ENCODE measurements at regions not wholly inside any gene's neighbourhood (a gene's known extent, or its start where the extent isn't known, plus 50 kb on each side); places are given as distances from the start of the nearest gene placed in this dataset.

DNA sequence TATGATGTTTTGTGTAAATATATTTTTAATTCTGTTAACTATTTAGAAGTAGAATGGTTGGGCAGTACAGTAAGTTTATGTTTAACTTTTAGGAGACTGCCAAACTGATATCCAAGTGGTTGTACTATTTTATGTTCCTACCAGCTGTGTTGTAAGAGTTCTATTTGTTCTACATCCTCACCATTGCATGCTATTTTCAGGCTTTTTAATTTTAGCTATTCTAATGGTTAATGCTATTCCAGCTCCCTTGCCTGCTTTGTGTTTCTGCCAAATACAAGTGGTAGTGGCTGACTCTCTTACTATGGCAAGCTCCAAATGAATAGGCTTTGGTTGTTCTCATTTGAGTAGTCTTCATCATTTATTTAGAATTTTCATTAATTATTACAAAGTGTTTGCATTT is 476.4 kb downstream of the KIF4B start:
- POLR2A ChIA-PET, result no interaction called here
- no peak overlapping the region for H3K27ac Mint-ChIP-seq
- no peak overlapping the region for H3K4me3 Mint-ChIP-seq

DNA sequence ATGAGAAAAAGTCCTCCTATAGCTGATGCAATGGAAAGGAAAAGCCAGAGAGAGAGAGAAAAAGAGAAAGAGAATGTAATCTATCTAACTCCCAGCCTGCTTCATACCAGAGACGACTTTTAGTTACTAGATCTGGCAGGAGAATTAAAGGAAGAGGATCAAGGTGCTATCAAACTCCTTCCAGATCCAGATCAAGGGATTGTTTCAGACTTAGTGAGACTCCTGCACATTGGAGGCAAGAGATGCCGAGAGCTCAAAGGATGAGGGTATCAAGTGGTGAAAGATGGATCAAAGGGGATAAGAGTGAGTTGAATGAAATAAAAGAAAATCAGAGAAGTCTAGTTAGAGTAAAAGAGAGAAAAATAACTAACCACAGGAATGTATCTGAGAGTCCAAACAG is 478.6 kb downstream of the KIF4B start:
- ChIA-PET CTCF (no interaction called here), POLR2A (no interaction called here)
- DNase-seq (ENCODE audit: low spot score) (no peak), ATAC-seq (no peak)
- Mint-ChIP-seq H3K27me3 (ENCODE audit: low read depth) (no peaks in the 10 kb centered on the region), H3K27ac (no peak overlapping the region), H3K4me3 (no peak overlapping the region), H3K9me3 (peaks cover 6% of the 10 kb centered on the region; the same call in 1 of the 2 replicates), H3K4me1 (no peaks in the 10 kb centered on the region), H3K36me3 (no peaks in the 10 kb centered on the region)
- TF ChIP-seq, protein P1, sequence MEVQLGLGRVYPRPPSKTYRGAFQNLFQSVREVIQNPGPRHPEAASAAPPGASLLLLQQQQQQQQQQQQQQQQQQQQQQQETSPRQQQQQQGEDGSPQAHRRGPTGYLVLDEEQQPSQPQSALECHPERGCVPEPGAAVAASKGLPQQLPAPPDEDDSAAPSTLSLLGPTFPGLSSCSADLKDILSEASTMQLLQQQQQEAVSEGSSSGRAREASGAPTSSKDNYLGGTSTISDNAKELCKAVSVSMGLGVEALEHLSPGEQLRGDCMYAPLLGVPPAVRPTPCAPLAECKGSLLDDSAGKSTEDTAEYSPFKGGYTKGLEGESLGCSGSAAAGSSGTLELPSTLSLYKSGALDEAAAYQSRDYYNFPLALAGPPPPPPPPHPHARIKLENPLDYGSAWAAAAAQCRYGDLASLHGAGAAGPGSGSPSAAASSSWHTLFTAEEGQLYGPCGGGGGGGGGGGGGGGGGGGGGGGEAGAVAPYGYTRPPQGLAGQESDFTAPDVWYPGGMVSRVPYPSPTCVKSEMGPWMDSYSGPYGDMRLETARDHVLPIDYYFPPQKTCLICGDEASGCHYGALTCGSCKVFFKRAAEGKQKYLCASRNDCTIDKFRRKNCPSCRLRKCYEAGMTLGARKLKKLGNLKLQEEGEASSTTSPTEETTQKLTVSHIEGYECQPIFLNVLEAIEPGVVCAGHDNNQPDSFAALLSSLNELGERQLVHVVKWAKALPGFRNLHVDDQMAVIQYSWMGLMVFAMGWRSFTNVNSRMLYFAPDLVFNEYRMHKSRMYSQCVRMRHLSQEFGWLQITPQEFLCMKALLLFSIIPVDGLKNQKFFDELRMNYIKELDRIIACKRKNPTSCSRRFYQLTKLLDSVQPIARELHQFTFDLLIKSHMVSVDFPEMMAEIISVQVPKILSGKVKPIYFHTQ (CRISPR knock-in tag; IDR thresholded peaks at IDR 0.05), result no peak
- TF ChIP-seq, protein P2, sequence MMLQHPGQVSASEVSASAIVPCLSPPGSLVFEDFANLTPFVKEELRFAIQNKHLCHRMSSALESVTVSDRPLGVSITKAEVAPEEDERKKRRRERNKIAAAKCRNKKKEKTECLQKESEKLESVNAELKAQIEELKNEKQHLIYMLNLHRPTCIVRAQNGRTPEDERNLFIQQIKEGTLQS (CRISPR knock-in tag; conservative IDR thresholded peaks at IDR 0.05), result no peak
- TF ChIP-seq, protein P3, sequence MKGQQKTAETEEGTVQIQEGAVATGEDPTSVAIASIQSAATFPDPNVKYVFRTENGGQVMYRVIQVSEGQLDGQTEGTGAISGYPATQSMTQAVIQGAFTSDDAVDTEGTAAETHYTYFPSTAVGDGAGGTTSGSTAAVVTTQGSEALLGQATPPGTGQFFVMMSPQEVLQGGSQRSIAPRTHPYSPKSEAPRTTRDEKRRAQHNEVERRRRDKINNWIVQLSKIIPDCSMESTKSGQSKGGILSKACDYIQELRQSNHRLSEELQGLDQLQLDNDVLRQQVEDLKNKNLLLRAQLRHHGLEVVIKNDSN (CRISPR knock-in tag; IDR thresholded peaks at IDR 0.05), result no peak
- TF ChIP-seq ZNF138 (CRISPR knock-in tag; conservative IDR thresholded peaks at IDR 0.05) (no peak), CBFB (CRISPR knock-in tag; IDR thresholded peaks at IDR 0.05; ENCODE audit: low read depth) (no peak), SOX15 (CRISPR knock-in tag; IDR thresholded peaks at IDR 0.05) (no peak), CREM (CRISPR knock-in tag; IDR thresholded peaks at IDR 0.05) (no peak), ZNF219 (CRISPR knock-in tag; IDR thresholded peaks at IDR 0.05; ENCODE audit: borderline replicate concordance) (no peak), TP53 (CRISPR knock-in tag; IDR thresholded peaks at IDR 0.05) (no peak), TEAD4 (CRISPR knock-in tag; IDR thresholded peaks at IDR 0.05) (no peak), NFATC4 (CRISPR knock-in tag; IDR thresholded peaks at IDR 0.05) (no peak)

More for the DNA sequence above, 476.4 kb downstream of the KIF4B start:
- peaks cover 4% of the 10 kb centered on the region for H3K4me1 Mint-ChIP-seq
- H3K27me3 Mint-ChIP-seq (ENCODE audit: low read depth), result no peaks in the 10 kb centered on the region
- DNase-seq (ENCODE audit: low spot score) (no peak), ATAC-seq (no peak)
- peaks cover 6% of the 10 kb centered on the region; the same call in 1 of the 2 replicates for H3K9me3 Mint-ChIP-seq
- no peaks in the 10 kb centered on the region for H3K36me3 Mint-ChIP-seq
- CTCF ChIA-PET, result no interaction called here
- TF ChIP-seq, protein P4, sequence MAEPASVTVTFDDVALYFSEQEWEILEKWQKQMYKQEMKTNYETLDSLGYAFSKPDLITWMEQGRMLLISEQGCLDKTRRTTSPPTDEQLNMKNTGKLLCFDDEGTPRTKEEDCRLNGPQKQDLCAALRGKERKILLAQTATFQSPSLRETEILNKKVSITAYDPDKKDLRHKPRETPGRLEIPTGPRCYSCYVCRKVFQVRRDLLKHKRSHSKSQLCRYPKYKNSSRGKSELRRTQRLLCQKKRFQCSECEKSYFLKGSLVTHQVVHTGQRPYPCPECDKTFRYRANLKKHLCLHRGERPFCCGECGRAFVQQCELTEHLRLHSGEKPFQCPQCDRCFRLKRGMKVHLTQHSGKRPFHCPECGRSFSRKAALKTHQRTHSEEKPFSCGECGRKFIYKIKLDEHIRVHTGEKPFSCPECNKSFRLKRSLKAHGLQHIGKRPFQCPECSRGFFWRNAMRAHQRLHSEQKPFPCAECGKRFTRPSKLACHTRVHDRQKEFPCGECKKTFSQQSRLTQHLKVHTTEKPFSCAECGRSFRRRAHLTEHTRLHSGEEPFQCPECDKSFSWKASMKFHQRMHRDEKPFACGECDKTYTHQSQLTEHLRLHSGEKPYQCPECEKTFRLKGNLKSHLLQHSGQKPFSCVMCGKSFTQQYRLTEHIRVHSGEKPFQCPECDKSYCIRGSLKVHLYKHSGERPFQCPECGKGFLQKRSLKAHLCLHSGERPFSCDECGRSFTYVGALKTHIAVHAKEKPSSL (CRISPR knock-in tag; conservative IDR thresholded peaks at IDR 0.05), result no peak
- TF ChIP-seq SMAD3 (CRISPR knock-in tag; IDR thresholded peaks at IDR 0.05; ENCODE audit: borderline replicate concordance), result no peak
- no peak for TF ChIP-seq TEAD4 (CRISPR knock-in tag; IDR thresholded peaks at IDR 0.05)
- no peak for TF ChIP-seq NR1H2 (CRISPR knock-in tag; IDR thresholded peaks at IDR 0.05)
- no peak for TF ChIP-seq RELA (CRISPR knock-in tag; IDR thresholded peaks at IDR 0.05; ENCODE audit: borderline replicate concordance)
- no peak for TF ChIP-seq NFYB (CRISPR knock-in tag; conservative IDR thresholded peaks at IDR 0.05; ENCODE audit: low read depth)
- TF ChIP-seq ELF4 (CRISPR knock-in tag; IDR thresholded peaks at IDR 0.05; ENCODE audit: low read depth), result no peak
- TF ChIP-seq JUN (CRISPR knock-in tag; IDR thresholded peaks at IDR 0.05), result no peak
- TF ChIP-seq, protein P5, sequence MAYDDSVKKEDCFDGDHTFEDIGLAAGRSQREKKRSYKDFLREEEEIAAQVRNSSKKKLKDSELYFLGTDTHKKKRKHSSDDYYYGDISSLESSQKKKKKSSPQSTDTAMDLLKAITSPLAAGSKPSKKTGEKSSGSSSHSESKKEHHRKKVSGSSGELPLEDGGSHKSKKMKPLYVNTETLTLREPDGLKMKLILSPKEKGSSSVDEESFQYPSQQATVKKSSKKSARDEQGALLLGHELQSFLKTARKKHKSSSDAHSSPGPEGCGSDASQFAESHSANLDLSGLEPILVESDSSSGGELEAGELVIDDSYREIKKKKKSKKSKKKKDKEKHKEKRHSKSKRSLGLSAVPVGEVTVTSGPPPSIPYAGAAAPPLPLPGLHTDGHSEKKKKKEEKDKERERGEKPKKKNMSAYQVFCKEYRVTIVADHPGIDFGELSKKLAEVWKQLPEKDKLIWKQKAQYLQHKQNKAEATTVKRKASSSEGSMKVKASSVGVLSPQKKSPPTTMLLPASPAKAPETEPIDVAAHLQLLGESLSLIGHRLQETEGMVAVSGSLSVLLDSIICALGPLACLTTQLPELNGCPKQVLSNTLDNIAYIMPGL (CRISPR knock-in tag; IDR thresholded peaks at IDR 0.05), result no peak
- TF ChIP-seq, protein P6, sequence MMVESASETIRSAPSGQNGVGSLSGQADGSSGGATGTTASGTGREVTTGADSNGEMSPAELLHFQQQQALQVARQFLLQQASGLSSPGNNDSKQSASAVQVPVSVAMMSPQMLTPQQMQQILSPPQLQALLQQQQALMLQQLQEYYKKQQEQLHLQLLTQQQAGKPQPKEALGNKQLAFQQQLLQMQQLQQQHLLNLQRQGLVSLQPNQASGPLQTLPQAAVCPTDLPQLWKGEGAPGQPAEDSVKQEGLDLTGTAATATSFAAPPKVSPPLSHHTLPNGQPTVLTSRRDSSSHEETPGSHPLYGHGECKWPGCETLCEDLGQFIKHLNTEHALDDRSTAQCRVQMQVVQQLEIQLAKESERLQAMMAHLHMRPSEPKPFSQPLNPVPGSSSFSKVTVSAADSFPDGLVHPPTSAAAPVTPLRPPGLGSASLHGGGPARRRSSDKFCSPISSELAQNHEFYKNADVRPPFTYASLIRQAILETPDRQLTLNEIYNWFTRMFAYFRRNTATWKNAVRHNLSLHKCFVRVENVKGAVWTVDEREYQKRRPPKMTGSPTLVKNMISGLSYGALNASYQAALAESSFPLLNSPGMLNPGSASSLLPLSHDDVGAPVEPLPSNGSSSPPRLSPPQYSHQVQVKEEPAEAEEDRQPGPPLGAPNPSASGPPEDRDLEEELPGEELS (CRISPR knock-in tag; IDR thresholded peaks at IDR 0.05), result no peak
- no peak for TF ChIP-seq ZBTB21 (CRISPR knock-in tag; IDR thresholded peaks at IDR 0.05; ENCODE audit: borderline replicate concordance)
- TF ChIP-seq, protein P1 (CRISPR knock-in tag; IDR thresholded peaks at IDR 0.05), result no peak
